ACHN (cell line): ENCODE measurements at regions not wholly inside any gene's neighbourhood (a gene's known extent, or its start where the extent isn't known, plus 50 kb on each side); places are given as distances from the start of the nearest gene placed in this dataset.
A peak's percentile ranks its signal among the peaks of the same experiment; 100 is the strongest.

ENCODE experiments used
- DNase-seq: peaks from one replicate; pipeline ENCODE4 v3.0.0-alpha.2; 2015
- in situ Hi-C: cut with HindIII; loops from 2 replicates; pipeline ENCODE4 v1.10.0; 2017; ENCODE audit warnings: low sequenced_read_pairs, low pct_ligation_motif_present, low pct_unique_long_range_greater_than_20kb

GRCh38 chr1:14529475-14529874, 69.0 kb upstream of the KAZN start:
- no peak for DNase-seq
- in situ Hi-C loops: no loop called here

- in situ Hi-C loops: no loop called here
- no peak for DNase-seq
Measured at GRCh38 chr1:14531519-14531918, 67.0 kb upstream of the KAZN start.

GRCh38 chr1:14535619-14536355, 62.7 kb upstream of the KAZN start:
- in situ Hi-C loops: no loop called here
- no peak for DNase-seq

- DNase-seq: peak; percentile 8
- in situ Hi-C loops: no loop called here
Measured at GRCh38 chr1:14538335-14538734, 60.1 kb upstream of the KAZN start.

GRCh38 chr1:14539309-14539708, 59.2 kb upstream of the KAZN start:
- DNase-seq: no peak
- in situ Hi-C loops: no loop called here

GRCh38 chr1:14539953-14540563, 58.4 kb upstream of the KAZN start:
- in situ Hi-C loops: no loop called here
- no peak for DNase-seq

- in situ Hi-C loops: no loop called here
Measured at GRCh38 chr1:14541348-14541747, 57.1 kb upstream of the KAZN start.

GRCh38 chr1:14543191-14543840, 55.2 kb upstream of the KAZN start:
- DNase-seq: no peak
- in situ Hi-C loops: no loop called here

More at GRCh38 chr1:14541348-14541747, 57.1 kb upstream of the KAZN start:
- DNase-seq: no peak

- DNase-seq: no peak
- in situ Hi-C loops: no loop called here
Measured at GRCh38 chr1:14544319-14544718, 54.2 kb upstream of the KAZN start.

GRCh38 chr1:14545422-14546025, 53.0 kb upstream of the KAZN start:
- no peak for DNase-seq
- in situ Hi-C loops: no loop called here

GRCh38 chr1:14546416-14546815, 52.1 kb upstream of the KAZN start:
- in situ Hi-C loops: no loop called here
- no peak for DNase-seq
